Suppressor macrophage (primary cell): ENCODE measurements at regions not wholly inside any gene's neighbourhood (a gene's known extent, or its start where the extent isn't known, plus 50 kb on each side); places are given as distances from the start of the nearest gene placed in this dataset.

Experiments used
- DNase-seq, 4 experiments: peaks; one replicate each; pipeline ENCODE4 v3.0.0-alpha.2; 2020 to 2022

- DNase-seq, result no peak
These were observed 276.4 kb upstream of the PLXNA2 start for GRCh38 chr1:208520438-208521099.

- no peak for DNase-seq
These were observed 277.4 kb upstream of the PLXNA2 start for GRCh38 chr1:208521534-208521933.

- DNase-seq, result no peak
These were observed 278.8 kb upstream of the PLXNA2 start for GRCh38 chr1:208523007-208523406.

DNA sequence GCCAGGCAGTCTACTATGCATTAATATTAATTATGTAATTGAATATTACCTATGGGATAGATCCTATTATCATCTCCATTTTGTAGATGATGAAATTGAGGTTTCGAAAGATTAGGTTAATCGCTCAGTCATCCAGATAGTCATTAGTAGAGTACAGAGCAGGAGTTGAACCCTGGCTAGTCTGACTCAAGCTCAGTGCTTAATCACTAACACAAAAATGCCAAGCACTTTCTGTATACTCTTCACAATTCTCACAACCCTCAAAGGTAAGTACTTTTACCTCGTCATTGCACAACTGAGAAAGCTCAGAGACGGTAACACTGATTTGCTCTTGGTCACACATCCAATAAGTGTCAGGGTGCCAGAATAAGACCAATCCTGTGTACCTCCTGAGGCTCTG, 280.2 kb upstream of the PLXNA2 start:
- DNase-seq, result no peak

DNA sequence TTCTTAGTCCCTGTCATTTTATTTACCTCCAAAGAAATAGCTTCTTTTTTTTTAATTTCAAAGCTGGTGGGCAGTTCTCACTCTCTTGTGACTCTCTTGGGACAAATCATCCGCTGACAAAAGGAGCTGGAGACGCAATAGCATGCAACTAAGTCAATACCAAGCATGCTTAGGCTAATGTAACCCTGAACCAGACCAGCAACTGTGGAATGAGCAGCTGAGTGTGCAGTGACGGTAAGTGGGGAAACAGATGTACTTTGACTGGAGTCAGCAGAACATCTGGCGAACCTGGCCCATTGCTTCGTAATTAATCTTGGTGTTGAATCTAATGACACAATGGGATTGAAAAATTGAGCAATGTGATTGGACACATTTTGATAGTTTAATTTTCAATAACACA, 280.7 kb upstream of the PLXNA2 start:
- no peak for DNase-seq

DNA sequence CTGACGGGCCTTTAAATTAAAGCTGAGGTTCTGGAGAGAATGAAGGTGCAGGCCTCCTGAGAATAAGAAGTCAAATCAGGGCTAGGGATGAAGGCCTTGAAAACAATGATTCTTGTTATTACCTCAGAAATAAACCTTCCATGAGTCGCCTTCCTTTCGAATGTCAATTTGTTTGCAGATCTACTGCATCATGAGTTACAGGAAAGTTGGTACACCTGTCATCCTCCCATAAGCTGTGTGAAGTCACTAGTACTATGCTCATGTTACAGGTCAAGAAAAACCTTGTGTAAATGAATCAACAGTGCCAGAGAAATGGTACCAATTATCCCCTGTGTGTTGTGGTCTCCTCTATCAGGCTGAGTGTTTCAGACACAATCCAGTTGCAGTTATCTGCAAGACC, 281.2 kb upstream of the PLXNA2 start:
- no peak for DNase-seq

GRCh38 chr1:208526613-208527125, 282.5 kb upstream of the PLXNA2 start:
- no peak for DNase-seq

DNA sequence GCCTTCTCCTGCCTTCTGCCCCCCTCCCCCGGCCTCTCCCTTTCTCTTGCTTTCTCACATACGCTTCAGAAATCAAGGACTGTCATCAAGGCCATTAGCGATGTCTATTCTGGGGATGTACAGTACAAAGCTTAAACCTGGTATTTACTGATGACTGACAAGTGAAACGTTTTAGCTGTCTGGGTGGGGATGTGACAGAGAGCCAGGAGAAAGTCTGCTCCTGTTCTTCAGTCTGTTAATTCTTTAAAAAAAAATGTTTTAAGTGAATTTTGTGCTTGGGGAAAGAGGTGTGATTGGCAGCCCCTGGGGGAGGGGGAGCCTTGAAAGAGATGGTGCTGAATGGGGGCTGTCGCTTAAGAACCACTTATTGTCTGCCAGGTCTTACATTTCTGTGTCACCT, 283.0 kb upstream of the PLXNA2 start:
- DNase-seq, result no peak

GRCh38 chr1:208528578-208529240, 284.5 kb upstream of the PLXNA2 start:
- DNase-seq, result no peak

DNA sequence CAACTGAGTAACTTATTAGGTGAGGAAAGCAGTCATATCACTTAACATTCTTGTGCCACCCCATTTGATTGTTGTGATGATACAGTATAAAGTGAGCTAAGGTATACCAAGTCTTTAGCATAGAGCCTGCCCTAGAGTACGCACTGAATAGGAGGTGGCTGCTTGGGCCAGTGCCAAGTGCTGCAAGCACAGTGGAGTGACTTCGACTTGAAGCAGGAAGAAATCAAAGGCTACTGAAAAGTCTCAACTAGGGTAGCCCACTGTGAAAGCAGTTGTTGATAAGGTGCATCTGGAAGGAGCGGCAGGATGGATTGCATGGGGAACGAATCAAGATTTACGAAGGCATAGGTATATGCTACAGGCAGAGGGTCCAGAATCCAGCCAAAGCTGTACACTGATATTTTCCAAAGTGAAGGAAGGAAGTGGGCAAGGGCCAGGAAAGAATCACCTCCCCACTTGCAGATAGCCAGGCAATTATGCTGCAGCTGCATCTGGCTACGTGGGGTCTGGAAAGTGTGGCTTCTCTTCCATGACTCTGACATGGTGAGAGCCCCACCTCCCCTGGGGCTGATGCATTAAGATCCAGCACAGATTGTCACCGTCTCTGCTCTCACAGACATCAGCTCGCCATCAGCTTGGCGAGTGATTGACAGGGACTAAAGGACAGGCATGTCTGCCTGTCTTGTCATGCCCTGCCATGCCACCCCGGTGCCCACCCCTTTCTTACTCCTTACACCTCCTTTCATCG, 287.0 kb upstream of the PLXNA2 start:
- no peak for DNase-seq

GRCh38 chr1:208533746-208534598, 289.8 kb upstream of the PLXNA2 start:
- DNase-seq, result no peak

DNA sequence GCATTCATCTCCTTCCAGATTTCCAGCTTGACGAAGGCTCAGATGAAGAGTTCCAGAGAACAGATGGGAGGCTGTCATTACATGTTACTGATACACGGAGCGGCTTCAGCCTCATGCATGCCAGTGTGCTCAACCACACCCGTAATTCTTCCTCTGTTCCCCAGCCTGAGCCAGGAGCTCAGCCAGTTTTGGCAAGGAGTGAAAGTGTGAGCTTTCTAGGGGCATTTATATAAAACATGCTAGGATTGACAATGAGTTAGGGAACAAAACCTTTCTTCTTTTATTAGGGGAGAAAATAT, 290.4 kb upstream of the PLXNA2 start:
- no peak for DNase-seq

GRCh38 chr1:208534979-208535378, 290.8 kb upstream of the PLXNA2 start:
- no peak for DNase-seq

DNA sequence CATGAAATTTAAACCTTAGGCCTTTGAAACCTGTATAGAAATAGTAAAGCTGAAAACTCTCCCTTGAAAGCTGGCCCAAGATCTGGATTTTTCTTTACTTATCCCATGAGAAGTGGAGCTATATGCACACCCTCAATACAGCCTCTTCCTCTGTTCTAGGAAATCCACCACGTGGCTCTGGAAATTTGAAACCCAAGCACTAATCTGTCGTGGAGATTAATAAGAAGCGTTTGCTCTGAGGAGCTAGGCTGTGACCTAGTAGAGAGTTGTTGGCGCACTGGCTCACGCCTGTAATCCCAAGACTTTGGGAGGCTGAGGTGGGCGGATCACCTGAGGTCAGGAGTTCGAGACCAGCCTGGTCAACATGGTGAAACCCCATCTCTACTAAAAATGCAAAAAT, 291.3 kb upstream of the PLXNA2 start:
- no peak for DNase-seq

- DNase-seq, result no peak
These were observed 292.0 kb upstream of the PLXNA2 start for GRCh38 chr1:208536212-208536611.

GRCh38 chr1:208537198-208537597, 293.0 kb upstream of the PLXNA2 start:
- DNase-seq, result no peak

DNA sequence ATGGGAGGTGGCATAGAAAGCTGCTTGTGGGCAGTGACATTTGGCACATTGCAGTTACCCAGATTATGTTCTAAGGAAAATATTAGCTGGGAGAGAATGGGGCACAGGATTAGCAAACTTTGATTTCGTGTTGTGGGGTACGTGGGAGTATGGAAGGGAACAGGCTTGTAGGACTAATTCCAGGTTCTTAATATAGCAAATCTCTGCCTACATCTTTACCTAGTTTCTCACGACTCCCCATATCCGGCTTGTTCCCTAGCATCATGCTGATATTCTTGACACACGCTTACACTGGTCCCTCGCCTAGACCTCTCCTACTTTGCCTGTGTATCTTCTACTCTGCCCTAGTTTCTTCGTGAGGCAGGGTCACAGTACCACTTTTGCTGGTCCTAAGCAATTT, 293.9 kb upstream of the PLXNA2 start:
- no peak for DNase-seq

DNA sequence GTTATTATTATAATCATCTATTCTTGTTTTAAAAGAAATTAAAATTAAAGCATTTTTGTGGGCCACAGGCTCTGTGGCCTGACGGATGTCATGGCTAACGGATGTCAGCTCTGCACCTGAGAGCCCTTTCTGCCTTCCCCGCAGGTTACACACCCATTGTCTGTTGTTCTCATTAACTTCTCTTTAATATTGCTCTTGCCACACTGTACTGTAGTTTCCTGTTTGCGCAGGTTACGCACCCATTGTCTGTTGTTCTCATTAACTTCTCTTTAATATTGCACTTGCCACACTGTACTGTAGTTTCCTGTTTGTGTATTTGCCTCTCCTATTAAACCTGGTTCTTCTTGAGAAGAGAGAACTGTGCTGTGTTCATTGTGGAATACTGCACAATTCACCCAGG, 294.4 kb upstream of the PLXNA2 start:
- DNase-seq, result peak in 1 of 4 experiments; percentile 19

- DNase-seq, result no peak
These were observed 296.5 kb upstream of the PLXNA2 start for GRCh38 chr1:208540724-208541123.

DNA sequence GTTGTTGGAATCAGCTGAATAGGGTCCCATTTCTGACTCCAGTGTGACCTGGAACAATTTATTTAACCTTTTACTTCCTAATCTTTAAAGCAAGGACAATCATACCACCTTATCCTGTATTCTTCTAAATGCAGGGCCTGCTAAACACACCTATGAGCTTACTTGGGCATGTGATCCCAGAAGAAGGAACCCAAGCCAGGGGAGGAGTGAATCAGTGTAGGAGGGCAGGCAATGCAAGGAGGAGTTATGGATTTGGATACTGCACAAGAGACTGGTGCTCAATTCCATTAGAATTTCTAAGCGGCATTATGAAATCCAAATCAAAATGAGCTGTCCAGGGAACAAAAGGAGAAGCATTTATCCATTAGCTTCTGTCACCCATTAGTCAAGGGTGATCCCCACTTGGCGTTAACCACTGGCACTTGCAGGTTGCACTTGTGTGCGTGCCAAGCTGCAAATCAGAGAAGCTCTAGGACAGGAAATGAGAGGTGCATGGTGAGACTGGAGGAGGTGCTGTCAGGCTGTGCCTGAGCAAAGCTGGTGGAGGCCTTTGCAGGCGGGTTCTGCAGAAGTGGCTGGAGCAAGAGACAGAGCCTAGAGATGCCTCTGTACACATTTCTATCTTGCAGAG, 297.2 kb upstream of the PLXNA2 start:
- DNase-seq, result no peak

DNA sequence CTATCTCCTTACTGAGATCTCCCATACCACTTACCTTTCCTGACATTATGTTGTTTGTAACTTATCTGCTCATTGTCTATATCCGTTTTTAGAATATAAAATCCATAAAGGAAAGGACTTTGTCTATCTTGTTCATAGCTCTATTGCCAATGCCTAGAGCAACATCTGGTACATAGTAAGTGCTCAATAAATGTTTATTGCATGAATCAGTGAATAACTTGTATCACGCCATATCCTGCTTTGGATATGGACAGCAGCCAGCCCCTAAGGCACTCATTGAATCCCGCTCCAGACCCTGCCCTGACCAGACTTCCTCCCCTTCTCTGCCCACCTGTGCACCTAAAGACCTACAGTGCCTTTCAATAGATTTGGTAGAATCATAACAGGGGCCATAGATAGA, 298.1 kb upstream of the PLXNA2 start:
- no peak for DNase-seq

DNA sequence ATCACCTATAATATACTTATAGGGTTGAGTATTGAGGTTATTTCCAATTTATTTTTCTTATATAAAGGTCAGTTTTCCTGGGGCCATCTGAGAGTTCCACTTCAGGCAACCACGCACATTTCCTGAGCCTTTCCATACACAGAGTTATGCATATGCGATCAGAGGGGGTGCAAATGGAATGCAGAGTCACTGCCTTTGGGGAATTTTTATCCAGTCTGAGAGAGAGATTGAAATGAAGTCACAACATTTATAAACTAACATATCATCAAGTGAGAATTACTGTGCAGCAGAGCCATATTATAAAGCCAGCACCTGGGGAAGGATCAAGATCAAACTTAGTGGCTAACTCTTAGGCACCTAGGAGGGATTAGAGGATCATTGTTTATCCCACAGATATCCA, 299.9 kb upstream of the PLXNA2 start:
- no peak for DNase-seq

DNA sequence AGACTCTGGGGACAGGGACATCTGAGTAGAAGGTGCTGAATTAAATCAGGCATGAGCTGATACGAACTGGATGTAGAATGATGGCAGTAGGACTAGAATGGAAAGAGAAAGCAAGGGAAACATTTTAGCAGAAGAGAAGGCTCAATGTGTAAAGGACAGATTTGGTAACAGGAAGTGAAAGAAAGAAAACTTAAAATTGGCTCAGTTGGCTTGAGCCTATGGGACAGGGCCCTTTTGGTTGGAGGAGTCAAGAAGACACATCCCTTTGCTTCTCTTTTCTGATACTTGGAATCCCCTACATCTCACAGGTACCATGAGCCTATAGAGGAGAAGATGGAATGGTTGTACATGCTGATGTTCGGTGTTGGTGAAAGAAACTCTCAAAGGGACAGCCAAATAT, 300.6 kb upstream of the PLXNA2 start:
- no peak for DNase-seq
